ENCODE measurements at regions not wholly inside any gene's neighbourhood (a gene's known extent, or its start where the extent isn't known, plus 50 kb on each side); places are given as distances from the start of the nearest gene placed in this dataset.
"Not testable (repeated sequence)": the region's sequence is repeated elsewhere in the genome, so short reads cannot be mapped to it uniquely, and the experiment has no call there.

- 98% methylated on average over 4 of the region's 4 CpGs; no CpG with 5 or more reads in 1 of the 2 experiments for WGBS, 2 experiments (ENCODE audit: extremely low coverage in 1 of 2, insufficient coverage in 1 of 2, insufficient read length in 1 of 2, insufficient replicate concordance in 2 of 2, low coverage in 1 of 2, low lambda C conversion rate in 2 of 2, missing lambda C conversion rate in 1 of 2)
- peak overlapping the region; percentile 72; the same call in 1 of the 2 replicates for H2AFZ ChIP-seq (ENCODE audit: low read length)
- DNase-seq (ENCODE audit: low read depth in 1 of 2, low spot score in 2 of 2); H2AK5ac ChIP-seq (ENCODE audit: low read depth, low read length); H2BK12ac ChIP-seq (ENCODE audit: low read depth, low read length); H3K18ac ChIP-seq (ENCODE audit: extremely low read depth, low read length); POLR2A ChIA-PET (ENCODE audit: partially characterized antibody); H4K20me1 ChIP-seq (replicated peaks in 1 of 2; ENCODE audit: control insufficient read depth in 1 of 2, insufficient read depth in 2 of 2, low read length in 2 of 2); H3K14ac ChIP-seq (ENCODE audit: insufficient read length); H3K36me3 ChIP-seq (ENCODE audit: control insufficient read depth in 2 of 4, insufficient read depth in 4 of 4, low read length in 3 of 4); H3K4me3 ChIP-seq (ENCODE audit: extremely low read depth in 1 of 4, insufficient read depth in 2 of 4, low read depth in 3 of 4, low read length in 4 of 4); H3K23me2 ChIP-seq (ENCODE audit: low read depth, low read length); H2BK5ac ChIP-seq (ENCODE audit: low read depth, low read length); CTCF ChIA-PET (ENCODE audit: partially characterized antibody); H3K79me2 ChIP-seq (ENCODE audit: control insufficient read depth in 1 of 2, insufficient read depth in 2 of 2, low read length in 2 of 2); H4K5ac ChIP-seq (ENCODE audit: insufficient read length, low read depth, low read length); H3K4me2 ChIP-seq (ENCODE audit: insufficient read depth in 1 of 2, low read depth in 2 of 2, low read length in 2 of 2); H2BK15ac ChIP-seq (ENCODE audit: low read length); H3K23ac ChIP-seq (ENCODE audit: insufficient read length); H2BK120ac ChIP-seq (replicated peaks; ENCODE audit: low read depth, low read length); FAIRE-seq; H2BK20ac ChIP-seq (ENCODE audit: low read length); H3K79me1 ChIP-seq (ENCODE audit: low read depth, low read length); H4K8ac ChIP-seq (ENCODE audit: extremely low read depth, insufficient read depth, low read length); H3K27me3 ChIP-seq (replicated peaks in 1 of 4; ENCODE audit: control insufficient read depth in 3 of 4, extremely low read depth in 1 of 4, insufficient read depth in 3 of 4, low read length in 3 of 4); H3K4me1 ChIP-seq (replicated peaks in 1 of 4; ENCODE audit: control insufficient read depth in 3 of 4, insufficient read depth in 4 of 4, low read length in 3 of 4); H3K9me3 ChIP-seq (ENCODE audit: insufficient read depth in 2 of 2, low read depth in 1 of 2, low read length in 1 of 2); H4K91ac ChIP-seq (replicated peaks; ENCODE audit: insufficient read length, low read length); H3K9ac ChIP-seq (replicated peaks in 1 of 4; ENCODE audit: extremely low read depth in 1 of 4, low read depth in 3 of 4, low read length in 3 of 4); H3K4ac ChIP-seq (replicated peaks; ENCODE audit: insufficient read length, low read depth, low read length); H3K27ac ChIP-seq (ENCODE audit: low read depth, low read length); H3K56ac ChIP-seq (replicated peaks; ENCODE audit: insufficient read length, low read depth, low read length): not testable (repeated sequence)
- TF ChIP-seq YY1 (IDR thresholded peaks at IDR 0.05; ENCODE audit: low read depth, low read length) (peak; percentile 74; the same call in 1 of the 2 replicates), SRF (IDR thresholded peaks at IDR 0.05; ENCODE audit: low read depth, low read length) (0 out of 2 replicates have a peak, but pooled peaks have one; percentile 12)
These were observed 136.2 kb downstream of the DIRAS2 start for GRCh38 chr9:90506402-90506801.

Data from H1 (cell line).